Erythroblast (primary cell): ENCODE measurements at regions not wholly inside any gene's neighbourhood (a gene's known extent, or its start where the extent isn't known, plus 50 kb on each side); places are given as distances from the start of the nearest gene placed in this dataset.

Experiments used
- DNase-seq, 2 experiments: peaks; one replicate each; lab custom pipeline; 2025; lab: John Stamatoyannopoulos, UW
- GATA1 ChIP-seq: IDR thresholded peaks from 2 replicates; pipeline ENCODE4 v1.6.1; 2011; ENCODE audit warnings: low read depth, mild to moderate bottlenecking, control low read depth, low read length, moderate library complexity
- POLR2A ChIP-seq: IDR thresholded peaks from 2 replicates; pipeline ENCODE4 v1.6.1; 2011; ENCODE audit warnings: mild to moderate bottlenecking, low read length

GRCh38 chr5:111902436-111902835 lies 145.4 kb upstream of the NREP start:
- no peak for DNase-seq

GRCh38 chr5:111901296-111901695 lies 144.3 kb upstream of the NREP start:
- no peak for DNase-seq
- no peak for TF ChIP-seq POLR2A
- no peak for TF ChIP-seq GATA1

More at GRCh38 chr5:111902436-111902835, 145.4 kb upstream of the NREP start:
- TF ChIP-seq POLR2A (no peak), GATA1 (no peak)

- TF ChIP-seq POLR2A (no peak), GATA1 (no peak)
- no peak for DNase-seq
These were observed 136.0 kb upstream of the NREP start for GRCh38 chr5:111892949-111893348.

- no peak for TF ChIP-seq POLR2A
- TF ChIP-seq GATA1 = no peak
- DNase-seq = no peak
These were observed 130.7 kb upstream of the NREP start for GRCh38 chr5:111887706-111888105.

GRCh38 chr5:111869681-111870080 lies 112.7 kb upstream of the NREP start:
- no peak for DNase-seq
- TF ChIP-seq POLR2A (no peak), GATA1 (no peak)

- TF ChIP-seq GATA1 (no peak), POLR2A (no peak)
- no peak for DNase-seq
These were observed 108.4 kb upstream of the NREP start for GRCh38 chr5:111865356-111865755.

- no peak for DNase-seq
- TF ChIP-seq GATA1 (no peak), POLR2A (no peak)
These were observed 106.8 kb upstream of the NREP start for GRCh38 chr5:111863801-111864200.

GRCh38 chr5:111859533-111860270 lies 102.7 kb upstream of the NREP start:
- DNase-seq = no peak
- TF ChIP-seq GATA1 = no peak
- TF ChIP-seq POLR2A = no peak

GRCh38 chr5:111859031-111859430 lies 102.0 kb upstream of the NREP start:
- DNase-seq = no peak
- no peak for TF ChIP-seq GATA1

- DNase-seq = no peak
- TF ChIP-seq GATA1 (no peak), POLR2A (no peak)
These were observed 100.6 kb upstream of the NREP start for GRCh38 chr5:111857623-111858022.

- no peak for DNase-seq
- TF ChIP-seq GATA1 (no peak), POLR2A (no peak)
These were observed 100.0 kb upstream of the NREP start for GRCh38 chr5:111856876-111857466.

GRCh38 chr5:111855356-111855755 lies 98.4 kb upstream of the NREP start:
- no peak for DNase-seq
- TF ChIP-seq GATA1 (no peak), POLR2A (no peak)

- no peak for TF ChIP-seq GATA1
- no peak for TF ChIP-seq POLR2A
These were observed 97.2 kb upstream of the NREP start for GRCh38 chr5:111854186-111854585.

GRCh38 chr5:111853748-111854147 lies 96.8 kb upstream of the NREP start:
- DNase-seq = no peak

More at GRCh38 chr5:111854186-111854585, 97.2 kb upstream of the NREP start:
- no peak for DNase-seq

More at GRCh38 chr5:111853748-111854147, 96.8 kb upstream of the NREP start:
- no peak for TF ChIP-seq GATA1
- TF ChIP-seq POLR2A = no peak
